ENCODE measurements at regions not wholly inside any gene's neighbourhood (a gene's known extent, or its start where the extent isn't known, plus 50 kb on each side); places are given as distances from the start of the nearest gene placed in this dataset.

GRCh38 chr13:47592256-47592655, 408.8 kb downstream of the SUCLA2 start:
- WGBS (ENCODE audit: insufficient coverage, insufficient read length) = no CpG with 5 or more reads among the region's 1 CpG
- no peak for DNase-seq (ENCODE audit: low read depth, low spot score)
- no peaks in the 10 kb centered on the region for H3K27me3 ChIP-seq (ENCODE audit: control insufficient read depth, insufficient read depth, low read length)
- H3K9me3 ChIP-seq (ENCODE audit: control insufficient read depth, insufficient read depth, low read length) = no peaks in the 10 kb centered on the region
- H3K4me1 ChIP-seq (ENCODE audit: control insufficient read depth, insufficient read depth, low read length) = no peaks in the 10 kb centered on the region
- no peak overlapping the region for H3K4me3 ChIP-seq (ENCODE audit: low read length)
- no peaks in the 10 kb centered on the region for H3K36me3 ChIP-seq (ENCODE audit: control insufficient read depth, insufficient read depth, low read length)
- H3K27ac ChIP-seq (ENCODE audit: low read length) = no peak overlapping the region

DNA sequence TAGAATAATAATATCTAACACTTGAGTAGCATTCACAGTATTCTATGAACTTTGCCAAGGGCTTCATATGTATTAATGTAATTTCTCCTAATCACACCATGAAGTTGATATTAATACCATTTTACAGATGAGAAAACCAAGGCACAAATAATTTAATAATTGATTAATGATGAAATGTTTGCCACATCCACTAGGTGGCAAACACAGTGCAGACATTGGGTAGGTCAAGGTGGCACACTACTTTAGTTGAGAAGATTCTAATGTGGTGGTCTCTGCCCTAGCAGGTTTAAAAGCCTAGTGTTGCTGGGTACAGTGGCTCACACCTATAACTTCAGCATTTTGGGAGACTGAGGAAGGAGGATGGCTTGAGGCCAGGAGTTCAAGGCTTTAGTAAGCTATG, 412.4 kb downstream of the SUCLA2 start:
- no peak for DNase-seq (ENCODE audit: low read depth, low spot score)
- Histone ChIP-seq H3K4me1 (ENCODE audit: control insufficient read depth, insufficient read depth, low read length) (no peaks in the 10 kb centered on the region), H3K9me3 (ENCODE audit: control insufficient read depth, insufficient read depth, low read length) (no peaks in the 10 kb centered on the region), H3K36me3 (ENCODE audit: control insufficient read depth, insufficient read depth, low read length) (no peaks in the 10 kb centered on the region), H3K27me3 (ENCODE audit: control insufficient read depth, insufficient read depth, low read length) (no peaks in the 10 kb centered on the region), H3K4me3 (ENCODE audit: low read length) (no peak overlapping the region), H3K27ac (ENCODE audit: low read length) (no peak overlapping the region)

GRCh38 chr13:47572375-47572774, 428.7 kb downstream of the SUCLA2 start:
- Histone ChIP-seq H3K9me3 (ENCODE audit: control insufficient read depth, insufficient read depth, low read length) (no peaks in the 10 kb centered on the region), H3K4me3 (ENCODE audit: low read length) (no peak overlapping the region), H3K27me3 (ENCODE audit: control insufficient read depth, insufficient read depth, low read length) (no peaks in the 10 kb centered on the region), H3K27ac (ENCODE audit: low read length) (no peak overlapping the region), H3K4me1 (ENCODE audit: control insufficient read depth, insufficient read depth, low read length) (no peaks in the 10 kb centered on the region), H3K36me3 (ENCODE audit: control insufficient read depth, insufficient read depth, low read length) (no peaks in the 10 kb centered on the region)
- no peak for DNase-seq (ENCODE audit: low read depth, low spot score)
- WGBS (ENCODE audit: insufficient coverage, insufficient read length) = no CpG with 5 or more reads among the region's 2 CpGs

- no peaks in the 10 kb centered on the region for H3K9me3 ChIP-seq (ENCODE audit: control insufficient read depth, insufficient read depth, low read length)
- H3K27ac ChIP-seq (ENCODE audit: low read length) = no peak overlapping the region
- no peak for DNase-seq (ENCODE audit: low read depth, low spot score)
- H3K36me3 ChIP-seq (ENCODE audit: control insufficient read depth, insufficient read depth, low read length) = no peaks in the 10 kb centered on the region
- no peaks in the 10 kb centered on the region for H3K27me3 ChIP-seq (ENCODE audit: control insufficient read depth, insufficient read depth, low read length)
- no peak overlapping the region for H3K4me3 ChIP-seq (ENCODE audit: low read length)
- H3K4me1 ChIP-seq (ENCODE audit: control insufficient read depth, insufficient read depth, low read length) = no peaks in the 10 kb centered on the region
- no CpG with 5 or more reads among the region's 7 CpGs for WGBS (ENCODE audit: insufficient coverage, insufficient read length)
Observed at GRCh38 chr13:47564041-47564440, 437.0 kb downstream of the SUCLA2 start.

DNA sequence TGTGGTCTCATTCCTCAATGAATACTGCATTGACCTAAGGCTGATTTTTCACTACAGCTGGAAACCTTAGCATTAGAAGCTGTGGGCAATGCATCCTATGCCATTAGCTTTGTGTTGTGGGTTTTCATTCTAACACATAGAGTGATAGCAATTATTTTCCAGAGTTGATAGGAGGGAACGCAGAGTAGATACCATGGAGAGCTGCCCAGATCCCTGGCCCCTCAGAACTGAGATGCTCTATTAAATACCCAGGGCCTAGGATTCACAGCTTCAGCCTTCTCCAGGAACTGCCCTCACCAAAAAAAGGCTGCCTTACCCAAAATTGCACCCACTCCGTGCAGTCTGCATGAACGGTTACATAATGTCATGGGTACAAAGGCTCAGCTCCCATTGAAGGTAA, 444.4 kb downstream of the SUCLA2 start:
- H3K4me3 ChIP-seq (ENCODE audit: low read length) = no peak overlapping the region
- no peak for DNase-seq (ENCODE audit: low read depth, low spot score)
- WGBS (ENCODE audit: insufficient coverage, insufficient read length) = no CpG with 5 or more reads among the region's 3 CpGs
- no peaks in the 10 kb centered on the region for H3K27me3 ChIP-seq (ENCODE audit: control insufficient read depth, insufficient read depth, low read length)
- no peaks in the 10 kb centered on the region for H3K36me3 ChIP-seq (ENCODE audit: control insufficient read depth, insufficient read depth, low read length)
- no peaks in the 10 kb centered on the region for H3K9me3 ChIP-seq (ENCODE audit: control insufficient read depth, insufficient read depth, low read length)
- no peak overlapping the region for H3K27ac ChIP-seq (ENCODE audit: low read length)
- H3K4me1 ChIP-seq (ENCODE audit: control insufficient read depth, insufficient read depth, low read length) = 0 out of 2 replicates have a peak, but pooled peaks cover 1% of the 10 kb centered on the region

DNA sequence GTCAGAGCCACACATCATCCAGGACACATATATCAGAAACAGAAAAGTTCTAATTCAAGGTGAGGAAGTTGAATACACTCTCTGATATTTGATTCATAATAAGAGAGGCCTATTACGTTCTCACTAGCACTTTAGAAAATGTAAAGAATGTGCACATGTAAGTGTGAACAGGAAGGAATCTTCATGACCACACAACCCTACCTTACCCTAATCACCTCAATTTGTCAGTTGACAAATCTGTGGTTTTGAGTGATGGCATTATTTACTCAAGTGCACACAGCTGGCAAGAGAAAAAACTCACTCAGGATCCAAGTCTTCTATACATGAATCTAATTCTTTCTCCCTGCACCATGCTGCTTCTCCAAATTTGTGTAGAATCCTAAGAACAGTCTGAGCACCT, 445.8 kb downstream of the SUCLA2 start:
- no peaks in the 10 kb centered on the region for H3K36me3 ChIP-seq (ENCODE audit: control insufficient read depth, insufficient read depth, low read length)
- H3K27me3 ChIP-seq (ENCODE audit: control insufficient read depth, insufficient read depth, low read length) = no peaks in the 10 kb centered on the region
- WGBS (ENCODE audit: insufficient coverage, insufficient read length) = no CpG with 5 or more reads among the region's 1 CpG
- H3K27ac ChIP-seq (ENCODE audit: low read length) = no peak overlapping the region
- no peaks in the 10 kb centered on the region for H3K9me3 ChIP-seq (ENCODE audit: control insufficient read depth, insufficient read depth, low read length)
- H3K4me3 ChIP-seq (ENCODE audit: low read length) = no peak overlapping the region
- H3K4me1 ChIP-seq (ENCODE audit: control insufficient read depth, insufficient read depth, low read length) = 0 out of 2 replicates have a peak, but pooled peaks cover 1% of the 10 kb centered on the region
- DNase-seq (ENCODE audit: low read depth, low spot score) = no peak

DNA sequence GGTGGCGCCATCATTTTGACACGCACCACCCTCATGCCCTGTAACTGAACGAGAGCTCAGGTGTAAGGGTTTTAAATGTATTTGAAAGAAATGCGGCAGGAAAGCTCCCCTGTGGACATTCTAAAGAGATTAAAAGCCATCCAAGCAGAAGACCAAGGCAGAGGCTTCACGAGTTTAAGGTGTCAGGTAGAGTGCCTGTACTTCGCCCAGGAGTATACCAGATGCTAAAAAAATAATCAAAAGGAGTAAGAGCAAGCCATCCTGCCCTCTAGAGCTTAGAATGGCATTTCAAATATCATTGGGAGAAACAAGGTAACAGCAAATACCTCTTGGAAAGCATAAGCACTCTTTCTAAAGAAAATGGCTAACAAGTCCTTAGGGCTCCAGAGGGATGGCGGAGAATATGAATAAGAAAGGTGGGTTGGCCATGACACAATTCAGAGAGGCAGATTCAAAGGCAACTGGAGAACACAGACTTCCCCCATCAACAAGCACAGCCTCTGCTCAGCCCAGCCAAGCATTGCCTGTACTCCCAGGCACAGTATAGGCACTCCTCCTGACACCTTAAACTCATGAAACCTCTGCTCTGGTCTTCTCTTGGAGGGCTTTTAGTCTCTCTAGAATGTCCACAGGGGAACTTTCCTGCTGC, 447.6 kb downstream of the SUCLA2 start:
- 0 out of 2 replicates have a peak, but pooled peaks cover 1% of the 10 kb centered on the region for H3K4me1 ChIP-seq (ENCODE audit: control insufficient read depth, insufficient read depth, low read length)
- H3K9me3 ChIP-seq (ENCODE audit: control insufficient read depth, insufficient read depth, low read length) = no peaks in the 10 kb centered on the region
- no peaks in the 10 kb centered on the region for H3K27me3 ChIP-seq (ENCODE audit: control insufficient read depth, insufficient read depth, low read length)
- H3K27ac ChIP-seq (ENCODE audit: low read length) = no peak overlapping the region
- DNase-seq (ENCODE audit: low read depth, low spot score) = no peak
- no peaks in the 10 kb centered on the region for H3K36me3 ChIP-seq (ENCODE audit: control insufficient read depth, insufficient read depth, low read length)
- WGBS (ENCODE audit: insufficient coverage, insufficient read length) = no CpG with 5 or more reads among the region's 7 CpGs
- H3K4me3 ChIP-seq (ENCODE audit: low read length) = no peak overlapping the region

DNA sequence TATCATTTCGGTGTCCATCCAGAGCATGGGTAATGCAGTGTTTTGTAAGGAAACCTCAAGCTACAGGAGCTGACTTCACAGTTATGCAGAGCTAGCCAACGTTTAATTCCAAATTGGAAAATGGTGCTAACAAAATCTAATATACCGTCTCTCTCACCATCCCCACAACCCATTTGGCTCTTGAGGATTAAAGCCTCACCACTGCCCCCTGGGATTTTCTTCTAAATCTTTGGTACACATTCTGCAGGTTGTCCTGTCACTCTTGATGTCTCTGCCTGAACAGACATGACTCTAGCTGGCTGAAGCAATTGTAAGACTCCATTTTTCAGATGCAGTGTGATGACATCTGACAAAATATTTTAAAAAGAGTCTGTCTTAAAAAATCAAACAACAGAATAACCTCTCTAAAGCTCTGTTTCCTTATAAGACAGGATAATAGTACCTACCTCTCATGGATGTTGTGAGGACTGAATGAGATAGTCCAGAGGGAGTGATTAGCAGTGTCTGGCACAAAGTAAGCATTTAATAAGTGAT, 451.8 kb downstream of the SUCLA2 start:
- Histone ChIP-seq H3K4me1 (ENCODE audit: control insufficient read depth, insufficient read depth, low read length) (0 out of 2 replicates have a peak, but pooled peaks cover 1% of the 10 kb centered on the region), H3K9me3 (ENCODE audit: control insufficient read depth, insufficient read depth, low read length) (no peaks in the 10 kb centered on the region), H3K36me3 (ENCODE audit: control insufficient read depth, insufficient read depth, low read length) (no peaks in the 10 kb centered on the region), H3K27ac (ENCODE audit: low read length) (no peak overlapping the region), H3K4me3 (ENCODE audit: low read length) (no peak overlapping the region), H3K27me3 (ENCODE audit: control insufficient read depth, insufficient read depth, low read length) (no peaks in the 10 kb centered on the region; the same call in 1 of the 2 replicates)
- no peak for DNase-seq (ENCODE audit: low read depth, low spot score)
- no CpG with 5 or more reads among the region's 3 CpGs for WGBS (ENCODE audit: insufficient coverage, insufficient read length)

- Histone ChIP-seq H3K4me3 (ENCODE audit: low read length) (no peak overlapping the region), H3K4me1 (ENCODE audit: control insufficient read depth, insufficient read depth, low read length) (0 out of 2 replicates have a peak, but pooled peaks cover under 1% of the 10 kb centered on the region), H3K27me3 (ENCODE audit: control insufficient read depth, insufficient read depth, low read length) (no peaks in the 10 kb centered on the region; the same call in 1 of the 2 replicates), H3K9me3 (ENCODE audit: control insufficient read depth, insufficient read depth, low read length) (no peaks in the 10 kb centered on the region), H3K27ac (ENCODE audit: low read length) (no peak overlapping the region), H3K36me3 (ENCODE audit: control insufficient read depth, insufficient read depth, low read length) (no peaks in the 10 kb centered on the region)
- DNase-seq (ENCODE audit: low read depth, low spot score) = no peak
- WGBS (ENCODE audit: insufficient coverage, insufficient read length) = no CpG with 5 or more reads among the region's 4 CpGs
Observed at GRCh38 chr13:47548294-47548840, 452.7 kb downstream of the SUCLA2 start.

DNA sequence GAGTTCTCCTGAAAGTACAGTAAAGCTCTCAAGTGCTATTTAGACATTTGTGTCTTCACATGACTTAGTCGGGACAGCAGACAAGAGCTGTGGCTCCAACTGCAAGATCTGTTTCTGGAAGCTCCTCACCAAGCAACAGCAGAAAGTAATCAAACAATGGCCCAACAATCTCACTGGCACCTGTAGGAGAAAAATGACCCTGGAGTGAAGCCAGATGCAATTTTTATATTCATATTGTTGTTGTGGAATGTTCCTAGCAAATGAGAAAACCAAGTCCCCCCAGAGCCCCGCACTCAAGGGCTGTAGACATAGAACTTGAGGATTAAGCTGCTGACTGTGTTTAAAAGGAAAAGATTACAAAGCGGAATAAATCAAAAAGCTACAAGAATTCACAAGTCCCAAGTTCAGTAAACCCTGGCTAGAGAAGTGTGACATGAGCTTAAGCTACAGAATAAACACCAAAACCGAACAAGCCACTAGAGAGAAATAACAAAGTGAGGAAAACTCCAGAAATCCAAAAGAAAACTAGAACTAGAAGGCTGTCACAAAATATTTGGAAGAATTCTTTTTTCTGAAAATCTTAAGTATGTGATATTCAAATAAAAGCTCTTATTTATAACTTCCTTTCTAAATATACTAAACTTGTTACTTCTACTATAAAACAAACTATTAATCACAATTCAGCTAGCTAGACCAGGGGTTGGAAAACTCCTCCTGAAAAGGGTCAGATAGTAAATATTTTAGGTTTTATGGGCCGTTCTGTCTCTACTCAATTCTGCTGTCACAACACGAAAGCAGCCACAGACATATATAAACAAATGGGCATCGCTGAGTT, 454.5 kb downstream of the SUCLA2 start:
- Histone ChIP-seq H3K36me3 (ENCODE audit: control insufficient read depth, insufficient read depth, low read length) (no peaks in the 10 kb centered on the region), H3K27me3 (ENCODE audit: control insufficient read depth, insufficient read depth, low read length) (no peaks in the 10 kb centered on the region; the same call in 1 of the 2 replicates), H3K9me3 (ENCODE audit: control insufficient read depth, insufficient read depth, low read length) (no peaks in the 10 kb centered on the region), H3K4me3 (ENCODE audit: low read length) (no peak overlapping the region), H3K4me1 (ENCODE audit: control insufficient read depth, insufficient read depth, low read length) (no peaks in the 10 kb centered on the region), H3K27ac (ENCODE audit: low read length) (no peak overlapping the region)
- DNase-seq (ENCODE audit: low read depth, low spot score) = no peak
- WGBS (ENCODE audit: insufficient coverage, insufficient read length) = no CpG with 5 or more reads among the region's 7 CpGs

Measured in iPS DF 6.9 (cell line).